AG09309 (cell line): ENCODE measurements at regions not wholly inside any gene's neighbourhood (a gene's known extent, or its start where the extent isn't known, plus 50 kb on each side); places are given as distances from the start of the nearest gene placed in this dataset.

ENCODE experiments used
- DNase-seq: peaks from one replicate; pipeline ENCODE4 v3.0.0-alpha.2; 2010; ENCODE audit warnings: low read depth
- H3K4me3 ChIP-seq: 2 replicates; pipeline ENCODE4 v1.5.1; 2011; ENCODE audit warnings: mild to moderate bottlenecking, low read depth, low read length, moderate library complexity; ENCODE audit not compliant: control insufficient read depth
- TF ChIP-seq, protein P1 (sequence below): IDR thresholded peaks from 2 replicates; pipeline ENCODE4 v1.5.1; 2011; ENCODE audit warnings: mild to moderate bottlenecking, low read depth, low read length, inconsistent platforms; ENCODE audit not compliant: insufficient read depth, control insufficient read depth; ENCODE audit errors: missing control alignments

DNA sequence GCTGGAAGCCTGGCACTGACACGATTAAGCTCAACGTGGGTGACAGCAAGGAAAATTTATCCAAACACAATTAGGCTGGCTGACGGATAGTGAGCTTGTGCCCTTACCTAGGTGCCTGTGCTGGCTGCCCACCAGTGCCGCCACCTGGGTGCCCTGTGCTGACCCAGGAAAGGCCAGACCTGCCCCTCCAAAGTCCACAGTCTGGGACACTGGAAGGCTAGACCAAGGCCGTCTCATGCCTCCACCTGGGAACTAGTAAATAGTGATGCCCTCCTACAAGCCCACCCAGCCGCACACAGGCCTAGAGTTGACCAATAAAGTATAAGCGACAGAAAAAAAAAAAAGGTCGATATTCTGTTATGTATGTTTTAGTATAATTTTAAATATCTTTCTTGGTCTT is 142.6 kb upstream of the MCHR2 start:
- TF ChIP-seq, protein P1, sequence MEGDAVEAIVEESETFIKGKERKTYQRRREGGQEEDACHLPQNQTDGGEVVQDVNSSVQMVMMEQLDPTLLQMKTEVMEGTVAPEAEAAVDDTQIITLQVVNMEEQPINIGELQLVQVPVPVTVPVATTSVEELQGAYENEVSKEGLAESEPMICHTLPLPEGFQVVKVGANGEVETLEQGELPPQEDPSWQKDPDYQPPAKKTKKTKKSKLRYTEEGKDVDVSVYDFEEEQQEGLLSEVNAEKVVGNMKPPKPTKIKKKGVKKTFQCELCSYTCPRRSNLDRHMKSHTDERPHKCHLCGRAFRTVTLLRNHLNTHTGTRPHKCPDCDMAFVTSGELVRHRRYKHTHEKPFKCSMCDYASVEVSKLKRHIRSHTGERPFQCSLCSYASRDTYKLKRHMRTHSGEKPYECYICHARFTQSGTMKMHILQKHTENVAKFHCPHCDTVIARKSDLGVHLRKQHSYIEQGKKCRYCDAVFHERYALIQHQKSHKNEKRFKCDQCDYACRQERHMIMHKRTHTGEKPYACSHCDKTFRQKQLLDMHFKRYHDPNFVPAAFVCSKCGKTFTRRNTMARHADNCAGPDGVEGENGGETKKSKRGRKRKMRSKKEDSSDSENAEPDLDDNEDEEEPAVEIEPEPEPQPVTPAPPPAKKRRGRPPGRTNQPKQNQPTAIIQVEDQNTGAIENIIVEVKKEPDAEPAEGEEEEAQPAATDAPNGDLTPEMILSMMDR = no peak
- DNase-seq = no peak
- H3K4me3 ChIP-seq = no peak overlapping the region

DNA sequence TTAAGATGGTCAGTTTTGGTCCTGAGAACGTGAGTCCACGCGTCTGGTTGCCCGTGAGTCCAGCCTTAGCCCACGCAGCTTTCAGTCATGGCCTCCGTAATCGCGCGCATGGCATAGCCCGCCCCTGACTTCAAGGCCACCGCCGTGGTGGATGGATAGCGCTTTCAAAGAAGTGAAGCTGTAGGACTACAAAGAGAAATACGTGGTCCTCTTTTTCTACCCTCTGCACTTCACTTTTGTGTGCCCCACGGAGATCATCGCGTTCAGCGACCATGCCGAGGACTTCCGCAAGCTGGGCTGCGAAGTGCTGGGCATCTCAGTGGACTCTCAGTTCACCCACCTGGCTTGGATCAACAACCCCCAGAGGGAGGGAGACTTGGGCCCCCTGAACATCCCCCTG is 142.0 kb upstream of the MCHR2 start:
- H3K4me3 ChIP-seq = no peak overlapping the region
- TF ChIP-seq, protein P1 = no peak
- DNase-seq = no peak

DNA sequence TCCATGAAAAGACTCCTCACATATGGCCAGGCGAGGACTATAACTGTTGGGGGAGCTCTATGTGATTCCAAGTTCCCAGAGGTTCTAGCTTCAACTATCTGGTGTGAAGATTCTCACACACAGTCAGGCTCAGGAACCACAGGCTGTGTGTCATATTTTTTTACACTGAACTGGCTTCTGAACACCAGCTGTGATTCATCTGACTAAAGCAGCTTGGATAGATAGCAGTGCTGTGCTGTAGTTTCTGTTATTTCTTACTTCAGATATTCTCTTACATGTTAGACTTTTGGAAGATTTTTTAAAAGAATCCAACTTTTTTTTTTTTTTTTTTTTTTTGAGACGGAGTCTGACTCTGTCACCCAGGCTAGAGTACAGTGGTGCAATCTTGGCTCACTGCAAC is 140.7 kb upstream of the MCHR2 start:
- H3K4me3 ChIP-seq = no peak overlapping the region
- DNase-seq = no peak
- TF ChIP-seq, protein P1 = no peak

DNA sequence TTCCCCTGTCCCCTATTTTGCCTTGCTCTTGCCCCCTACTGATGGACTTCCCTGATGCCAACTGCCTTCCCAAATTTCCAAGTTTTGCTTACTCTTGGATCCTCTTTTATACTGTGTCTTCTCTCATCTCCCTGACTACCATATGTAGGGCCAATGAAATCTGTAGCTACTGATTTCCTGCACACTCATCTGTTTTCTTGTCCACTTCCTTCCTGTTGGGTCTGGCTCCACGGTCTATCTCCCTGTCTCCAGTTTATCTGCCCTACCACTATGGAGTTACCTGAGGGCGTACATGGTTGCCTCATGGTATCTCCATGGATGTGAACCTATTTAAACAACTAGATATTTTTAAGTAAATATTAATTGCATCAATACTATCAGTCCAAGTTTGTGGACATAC is 140.3 kb upstream of the MCHR2 start:
- H3K4me3 ChIP-seq = no peak overlapping the region
- DNase-seq = no peak
- TF ChIP-seq, protein P1 = no peak

DNA sequence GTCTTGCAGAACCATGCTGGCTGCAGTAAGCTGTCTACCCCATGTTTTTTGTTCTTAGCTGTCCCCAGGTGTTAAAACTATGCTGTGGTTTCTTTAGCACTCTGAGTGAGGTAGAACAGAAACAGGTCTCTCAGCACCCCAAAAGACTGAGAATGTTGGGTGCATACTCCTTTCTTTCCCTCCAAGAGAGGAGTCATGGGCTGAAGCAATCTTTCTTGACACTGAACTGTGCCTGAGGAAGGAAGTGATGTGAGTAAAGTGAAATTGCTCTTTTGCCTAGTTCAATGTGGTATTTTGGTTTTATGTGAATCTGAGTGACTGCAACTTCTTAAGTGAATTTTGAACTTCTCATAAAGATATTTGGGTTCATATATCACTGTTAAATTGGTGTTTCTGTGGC is 138.0 kb upstream of the MCHR2 start:
- no peak overlapping the region for H3K4me3 ChIP-seq
- no peak for DNase-seq
- TF ChIP-seq, protein P1 = no peak

DNA sequence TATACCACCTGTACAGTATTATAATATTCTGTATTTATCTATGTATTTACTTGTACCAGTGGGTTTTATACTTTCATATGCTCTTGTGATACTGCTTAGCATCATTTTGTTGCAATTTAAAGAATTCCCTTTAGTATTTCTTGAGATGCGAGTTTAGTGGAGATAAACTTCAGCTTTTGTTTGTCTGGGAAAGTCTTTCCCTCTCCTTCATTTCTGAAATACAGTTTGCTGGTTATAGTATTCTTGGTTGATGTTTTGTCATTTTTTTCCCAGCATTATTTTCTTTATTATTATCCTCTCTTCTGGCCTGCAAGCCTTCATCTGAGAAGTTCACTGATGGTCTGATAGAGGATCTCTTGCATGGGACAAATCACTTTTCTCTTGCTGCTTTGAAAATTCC is 136.6 kb upstream of the MCHR2 start:
- TF ChIP-seq, protein P1 = no peak

DNA sequence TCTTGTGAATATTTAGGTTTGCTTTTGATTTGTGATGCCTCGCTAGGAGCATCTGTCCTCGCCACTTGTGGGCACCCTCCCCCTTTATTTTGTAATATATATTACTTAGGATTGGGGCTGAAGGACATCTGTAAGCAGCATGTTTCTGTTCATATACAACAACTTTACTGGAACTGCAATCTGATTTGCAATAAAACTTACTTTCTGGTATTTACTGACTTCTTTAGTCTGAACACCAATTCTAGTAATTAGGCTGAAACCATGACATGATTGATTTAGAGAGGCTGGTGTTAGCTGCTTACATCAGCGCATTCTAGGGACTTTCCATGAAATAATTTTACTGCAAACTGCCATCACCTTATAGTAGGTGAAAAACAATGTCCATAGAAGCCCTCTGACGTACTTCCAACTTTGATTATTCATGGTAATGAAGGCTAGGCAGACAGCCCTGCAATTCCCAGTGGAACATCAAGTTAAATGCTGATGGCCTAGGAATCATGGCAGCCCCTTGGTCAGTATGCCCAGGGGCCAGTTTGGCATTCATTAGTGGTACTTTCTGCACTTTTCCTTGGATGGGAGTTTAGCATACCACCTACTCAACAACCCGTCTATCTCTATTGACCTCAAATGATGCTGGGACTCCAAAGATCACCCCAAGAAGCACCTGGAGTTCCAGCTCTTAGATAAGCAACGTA is 132.9 kb upstream of the MCHR2 start:
- TF ChIP-seq, protein P1 = no peak
- no peak for DNase-seq
- H3K4me3 ChIP-seq = no peak overlapping the region

More for the DNA sequence above, 136.6 kb upstream of the MCHR2 start:
- no peak overlapping the region for H3K4me3 ChIP-seq
- DNase-seq = no peak
